NCI-H526 treated with DMSO at 0.1 percent for 48 hours (cell line): ENCODE measurements at regions not wholly inside any gene's neighbourhood (a gene's known extent, or its start where the extent isn't known, plus 50 kb on each side); places are given as distances from the start of the nearest gene placed in this dataset.

ENCODE experiments used
- DNase-seq: peaks from one replicate; lab custom pipeline; 2025; lab: John Stamatoyannopoulos, UW

GRCh38 chr14:53610947-53611346 is 345.7 kb downstream of the BMP4 start:
- no peak for DNase-seq

GRCh38 chr14:53609009-53609408 is 347.6 kb downstream of the BMP4 start:
- DNase-seq = no peak

GRCh38 chr14:53608369-53608768 is 348.3 kb downstream of the BMP4 start:
- DNase-seq = no peak

- DNase-seq = no peak
These were observed 350.4 kb downstream of the BMP4 start for GRCh38 chr14:53606203-53606602.

GRCh38 chr14:53605562-53605961 is 351.1 kb downstream of the BMP4 start:
- DNase-seq = no peak

- DNase-seq = no peak
These were observed 352.6 kb downstream of the BMP4 start for GRCh38 chr14:53603994-53604393.

GRCh38 chr14:53601409-53601808 is 355.2 kb downstream of the BMP4 start:
- no peak for DNase-seq

GRCh38 chr14:53599221-53599945 is 357.2 kb downstream of the BMP4 start:
- no peak for DNase-seq

GRCh38 chr14:53596853-53597525 is 359.6 kb downstream of the BMP4 start:
- no peak for DNase-seq

GRCh38 chr14:53591816-53592215 is 364.8 kb downstream of the BMP4 start:
- DNase-seq = no peak

- no peak for DNase-seq
These were observed 375.1 kb downstream of the BMP4 start for GRCh38 chr14:53581504-53581903.

- no peak for DNase-seq
These were observed 384.8 kb downstream of the BMP4 start for GRCh38 chr14:53571641-53572328.

- DNase-seq = no peak
These were observed 385.9 kb downstream of the BMP4 start for GRCh38 chr14:53570411-53571387.

GRCh38 chr14:53569446-53569845 is 387.2 kb downstream of the BMP4 start:
- no peak for DNase-seq

GRCh38 chr14:53567236-53567780 is 389.3 kb downstream of the BMP4 start:
- DNase-seq = no peak

- no peak for DNase-seq
These were observed 391.8 kb downstream of the BMP4 start for GRCh38 chr14:53564870-53565269.

GRCh38 chr14:53563628-53564027 is 393.0 kb downstream of the BMP4 start:
- no peak for DNase-seq

GRCh38 chr14:53553221-53553620 is 400.1 kb upstream of the DDHD1 start:
- no peak for DNase-seq

GRCh38 chr14:53551862-53552261 is 398.7 kb upstream of the DDHD1 start:
- DNase-seq = no peak

- DNase-seq = no peak
These were observed 397.7 kb upstream of the DDHD1 start for GRCh38 chr14:53550776-53551175.

GRCh38 chr14:53549956-53550355 is 396.8 kb upstream of the DDHD1 start:
- DNase-seq = no peak

- no peak for DNase-seq
These were observed 394.5 kb upstream of the DDHD1 start for GRCh38 chr14:53547593-53547992.
